MM.1S (cell line): ENCODE measurements at regions not wholly inside any gene's neighbourhood (a gene's known extent, or its start where the extent isn't known, plus 50 kb on each side); places are given as distances from the start of the nearest gene placed in this dataset.

Source experiments
- DNase-seq: peaks from one replicate; pipeline ENCODE4 v3.0.0-alpha.2; 2015
- H2AFZ ChIP-seq: fragments of 300-600 bp; sonication (generic); 2 replicates; pipeline ENCODE4 v1.6.0; 2016; ENCODE audit warnings: antibody characterized with exemption, low read length
- H3F3A ChIP-seq: fragments of 300-600 bp; sonication (generic); 2 replicates; pipeline ENCODE4 v1.6.1; 2016; ENCODE audit warnings: mild to moderate bottlenecking, antibody characterized with exemption, low read length, moderate library complexity, mixed read lengths; ENCODE audit not compliant: insufficient read depth
- H3K27ac ChIP-seq: fragments of 300-600 bp; sonication (generic); 2 replicates; pipeline ENCODE4 v1.5.1; 2016; ENCODE audit warnings: mild to moderate bottlenecking, low read length
- H3K27me3 ChIP-seq: fragments of 300-600 bp; sonication (generic); replicated peaks from 2 replicates; pipeline ENCODE4 v1.6.0; 2016; ENCODE audit warnings: low read length; ENCODE audit not compliant: insufficient read depth
- H3K36me3 ChIP-seq: fragments of 300-600 bp; sonication (generic); replicated peaks from 2 replicates; pipeline ENCODE4 v1.6.1; 2016; ENCODE audit warnings: mild to moderate bottlenecking, low read length, mixed read lengths; ENCODE audit not compliant: insufficient read depth
- H3K4me1 ChIP-seq: fragments of 300-600 bp; sonication (generic); 2 replicates; pipeline ENCODE4 v1.6.1; 2016; ENCODE audit warnings: low read length, mixed read lengths
- H3K4me2 ChIP-seq: fragments of 300-600 bp; sonication (generic); 2 replicates; pipeline ENCODE4 v1.6.0; 2016; ENCODE audit warnings: low read depth, low read length
- H3K4me3 ChIP-seq: fragments of 300-600 bp; sonication (generic); 2 replicates; pipeline ENCODE4 v1.5.1; 2016; ENCODE audit warnings: low read length, mixed read lengths
- H3K79me2 ChIP-seq: fragments of 300-600 bp; sonication (generic); 2 replicates; pipeline ENCODE4 v1.6.1; 2016; ENCODE audit warnings: mixed run types, low read length, mixed read lengths
- H3K9ac ChIP-seq: fragments of 300-600 bp; sonication (generic); 2 replicates; pipeline ENCODE4 v1.6.1; 2016; ENCODE audit warnings: low read length, mixed read lengths
- H3K9me2 ChIP-seq: fragments of 300-600 bp; sonication (generic); replicated peaks from 2 replicates; pipeline ENCODE4 v1.6.1; 2016; ENCODE audit warnings: mild to moderate bottlenecking, low read length, mixed read lengths; ENCODE audit not compliant: insufficient read depth
- H3K9me3 ChIP-seq: fragments of 300-600 bp; sonication (generic); replicated peaks from 2 replicates; pipeline ENCODE4 v1.6.1; 2016; ENCODE audit warnings: mild to moderate bottlenecking, low read length, mixed read lengths; ENCODE audit not compliant: insufficient read depth
- H4K20me1 ChIP-seq: fragments of 300-600 bp; sonication (generic); 2 replicates; pipeline ENCODE4 v1.6.1; 2016; ENCODE audit warnings: mild to moderate bottlenecking, low read length, moderate library complexity, mixed read lengths; ENCODE audit not compliant: insufficient read depth
- EZH2 ChIP-seq: fragments of 300-600 bp; sonication (generic); optimal IDR thresholded peaks from 2 replicates; pipeline ENCODE3; 2017; ENCODE audit warnings: low read depth, mild to moderate bottlenecking, antibody characterized with exemption, low read length, mixed read lengths
- EZH2phosphoT487 ChIP-seq: fragments of 300-600 bp; sonication (generic); IDR thresholded peaks from 2 replicates; pipeline ENCODE4 v1.6.1; 2018; ENCODE audit warnings: antibody characterized with exemption, low read length
- TF ChIP-seq, protein P1 (sequence below): fragments of 300-600 bp; sonication (generic); IDR thresholded peaks from 2 replicates; pipeline ENCODE4 v1.5.1; 2016; ENCODE audit warnings: antibody characterized with exemption, low read length, mixed read lengths

DNA sequence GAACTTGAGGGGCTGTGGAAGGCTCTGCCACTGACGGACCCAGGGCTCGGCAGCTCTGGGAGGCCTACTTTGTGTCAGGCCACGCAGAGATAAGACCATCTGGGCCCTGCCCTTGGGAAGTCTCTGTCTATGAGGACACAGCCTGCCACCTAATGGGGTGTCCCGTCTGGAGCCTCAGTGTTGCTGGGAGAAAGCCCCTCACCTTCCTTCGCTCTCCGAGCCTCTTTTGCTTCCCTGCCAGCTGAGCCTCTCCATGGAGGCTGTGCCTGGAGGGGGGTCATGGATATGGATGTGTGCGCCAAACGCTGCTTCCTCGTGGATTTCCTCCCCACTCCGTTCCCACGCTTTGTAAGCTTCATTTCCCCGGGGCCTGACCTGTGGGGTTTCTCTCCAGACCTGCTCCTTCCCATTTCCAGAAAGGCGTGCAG, 228.8 kb downstream of the SEC14L1 start:
- Histone ChIP-seq H3K9me3 (no peaks in the 10 kb centered on the region), H3K27ac (peak overlapping the region; percentile 97; the same call in 1 of the 2 replicates), H3K27me3 (no peaks in the 10 kb centered on the region), H3F3A (peaks cover 53% of the 10 kb centered on the region), H3K9me2 (no peaks in the 10 kb centered on the region), H3K9ac (no peak overlapping the region), H4K20me1 (no peaks in the 10 kb centered on the region), H3K4me3 (no peak overlapping the region), H3K36me3 (no peaks in the 10 kb centered on the region), H3K4me2 (no peak overlapping the region), H3K4me1 (peaks cover 72% of the 10 kb centered on the region), H2AFZ (no peak overlapping the region), H3K79me2 (peaks cover 88% of the 10 kb centered on the region)
- no peak for DNase-seq
- TF ChIP-seq, protein P1, sequence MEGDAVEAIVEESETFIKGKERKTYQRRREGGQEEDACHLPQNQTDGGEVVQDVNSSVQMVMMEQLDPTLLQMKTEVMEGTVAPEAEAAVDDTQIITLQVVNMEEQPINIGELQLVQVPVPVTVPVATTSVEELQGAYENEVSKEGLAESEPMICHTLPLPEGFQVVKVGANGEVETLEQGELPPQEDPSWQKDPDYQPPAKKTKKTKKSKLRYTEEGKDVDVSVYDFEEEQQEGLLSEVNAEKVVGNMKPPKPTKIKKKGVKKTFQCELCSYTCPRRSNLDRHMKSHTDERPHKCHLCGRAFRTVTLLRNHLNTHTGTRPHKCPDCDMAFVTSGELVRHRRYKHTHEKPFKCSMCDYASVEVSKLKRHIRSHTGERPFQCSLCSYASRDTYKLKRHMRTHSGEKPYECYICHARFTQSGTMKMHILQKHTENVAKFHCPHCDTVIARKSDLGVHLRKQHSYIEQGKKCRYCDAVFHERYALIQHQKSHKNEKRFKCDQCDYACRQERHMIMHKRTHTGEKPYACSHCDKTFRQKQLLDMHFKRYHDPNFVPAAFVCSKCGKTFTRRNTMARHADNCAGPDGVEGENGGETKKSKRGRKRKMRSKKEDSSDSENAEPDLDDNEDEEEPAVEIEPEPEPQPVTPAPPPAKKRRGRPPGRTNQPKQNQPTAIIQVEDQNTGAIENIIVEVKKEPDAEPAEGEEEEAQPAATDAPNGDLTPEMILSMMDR, result no peak
- no peak for TF ChIP-seq EZH2
- no peak for TF ChIP-seq EZH2phosphoT487

DNA sequence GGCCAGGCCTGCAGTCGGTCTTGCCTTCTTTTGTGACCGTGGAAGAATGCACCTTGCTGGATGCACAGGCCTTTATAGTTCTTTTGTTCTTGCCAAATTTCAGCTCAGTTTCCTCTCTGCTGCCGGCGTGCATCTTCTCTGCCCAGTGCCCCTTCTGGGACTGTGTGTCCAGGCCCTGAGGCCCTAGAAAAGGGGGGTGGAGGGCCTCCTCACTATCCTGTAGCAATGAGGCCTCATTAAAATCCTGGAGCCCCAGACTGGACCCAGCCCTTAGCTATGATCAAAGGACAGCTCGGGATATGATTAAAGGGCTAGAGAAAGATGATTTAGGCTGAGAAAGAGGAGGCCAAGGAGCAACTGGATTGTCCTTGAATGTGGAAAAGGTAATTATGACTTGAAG, 229.8 kb downstream of the SEC14L1 start:
- TF ChIP-seq, protein P1, result no peak
- no peak for TF ChIP-seq EZH2phosphoT487
- TF ChIP-seq EZH2, result no peak
- no peak for DNase-seq
- Histone ChIP-seq H2AFZ (no peak overlapping the region), H3K79me2 (peaks cover 88% of the 10 kb centered on the region), H3K9me3 (no peaks in the 10 kb centered on the region), H3F3A (peaks cover 49% of the 10 kb centered on the region), H3K9me2 (no peaks in the 10 kb centered on the region), H4K20me1 (no peaks in the 10 kb centered on the region), H3K27me3 (no peaks in the 10 kb centered on the region), H3K4me2 (peak overlapping the region; percentile 100), H3K36me3 (no peaks in the 10 kb centered on the region), H3K27ac (peak overlapping the region; percentile 97), H3K4me3 (no peak overlapping the region), H3K4me1 (peaks cover 63% of the 10 kb centered on the region), H3K9ac (peak overlapping the region; percentile 93)

DNA sequence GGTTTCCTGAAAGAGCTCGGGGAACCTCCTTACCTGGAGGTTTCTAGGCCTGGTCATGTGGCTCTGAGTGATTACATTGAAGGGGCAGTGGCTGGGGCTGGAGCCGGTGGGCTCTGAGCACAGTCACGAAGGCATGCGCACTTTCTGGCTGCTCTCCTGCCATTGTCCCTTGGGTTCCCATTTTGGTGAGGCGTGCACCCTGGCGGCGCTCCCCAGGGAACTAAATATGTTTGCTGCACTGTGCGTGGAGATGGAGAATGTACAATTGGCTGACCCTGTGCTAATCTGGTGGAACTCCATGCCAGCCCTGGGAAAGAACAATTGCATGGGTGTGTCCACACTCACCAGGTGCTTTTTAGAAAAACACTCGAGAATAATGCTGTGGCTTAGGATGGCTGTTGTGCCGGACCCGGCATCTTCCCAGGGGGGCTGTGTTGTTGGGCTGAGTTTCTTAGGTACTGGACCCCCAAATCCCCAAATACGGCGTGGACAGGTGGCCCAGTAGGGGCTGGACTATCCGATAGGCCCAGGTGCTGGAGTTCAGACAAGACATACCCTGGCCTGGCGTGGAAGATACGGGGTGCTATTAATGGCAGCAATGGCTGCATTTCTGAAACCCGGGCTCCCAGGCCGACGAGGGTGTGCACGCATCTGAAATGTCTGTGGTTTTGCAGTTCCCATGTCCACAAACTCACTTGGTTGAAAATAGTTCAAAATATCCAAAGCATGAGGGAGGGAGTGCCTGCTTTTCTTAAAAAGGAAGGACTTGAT, 230.5 kb downstream of the SEC14L1 start:
- no peaks in the 10 kb centered on the region for H3K9me3 ChIP-seq
- H2AFZ ChIP-seq, result peak overlapping the region; percentile 44
- peaks cover 56% of the 10 kb centered on the region for H3K4me1 ChIP-seq
- peaks cover 42% of the 10 kb centered on the region for H3F3A ChIP-seq
- H4K20me1 ChIP-seq, result no peaks in the 10 kb centered on the region
- H3K9ac ChIP-seq, result peak overlapping the region; percentile 93
- H3K36me3 ChIP-seq, result no peaks in the 10 kb centered on the region
- H3K27me3 ChIP-seq, result no peaks in the 10 kb centered on the region
- no peaks in the 10 kb centered on the region for H3K9me2 ChIP-seq
- TF ChIP-seq EZH2phosphoT487, result no peak
- TF ChIP-seq EZH2, result no peak
- TF ChIP-seq, protein P1, result no peak
- peak; percentile 71 for DNase-seq
- peaks cover 88% of the 10 kb centered on the region for H3K79me2 ChIP-seq
- peak overlapping the region; percentile 97 for H3K27ac ChIP-seq
- H3K4me2 ChIP-seq, result peak overlapping the region; percentile 100
- H3K4me3 ChIP-seq, result peak overlapping the region; percentile 79
